PFSK-1 (cell line): ENCODE measurements at regions not wholly inside any gene's neighbourhood (a gene's known extent, or its start where the extent isn't known, plus 50 kb on each side); places are given as distances from the start of the nearest gene placed in this dataset.

Experiments used
- POLR2AphosphoS5 ChIP-seq: IDR thresholded peaks from 2 replicates; pipeline ENCODE4 v1.6.1; 2012; ENCODE audit warnings: low read depth, mild to moderate bottlenecking, control low read depth, low read length, moderate library complexity
- REST ChIP-seq, 2 experiments: IDR thresholded peaks; 2 replicates each; pipeline versions ENCODE4 v1.6.1 to v1.8.0; 2011 to 2012; ENCODE audit warnings: low read depth in 2 of 2, low read length in 2 of 2, control low read depth in 1 of 2, inconsistent platforms in 1 of 2, mild to moderate bottlenecking in 1 of 2, moderate library complexity in 1 of 2; ENCODE audit not compliant: insufficient read depth in 1 of 2

GRCh38 chr15:69972436-69972835 lies 125.3 kb downstream of the TLE3 start:
- no peak for TF ChIP-seq REST (IDR thresholded peaks at IDR 0.05; ENCODE audit: insufficient read depth in 1 of 2, low read depth in 2 of 2, low read length in 2 of 2)
- TF ChIP-seq POLR2AphosphoS5, result no peak
